HG03558 (cell line): ENCODE measurements at regions not wholly inside any gene's neighbourhood (a gene's known extent, or its start where the extent isn't known, plus 50 kb on each side); places are given as distances from the start of the nearest gene placed in this dataset.

Source experiments
- ATAC-seq: cut with Tn5 transposase; IDR thresholded peaks from one replicate; pipeline ENCODE4 v1.9.1; 2021; ENCODE audit warnings: moderate number of reproducible peaks; ENCODE audit not compliant: unreplicated experiment; ENCODE audit errors: extremely low read depth

DNA sequence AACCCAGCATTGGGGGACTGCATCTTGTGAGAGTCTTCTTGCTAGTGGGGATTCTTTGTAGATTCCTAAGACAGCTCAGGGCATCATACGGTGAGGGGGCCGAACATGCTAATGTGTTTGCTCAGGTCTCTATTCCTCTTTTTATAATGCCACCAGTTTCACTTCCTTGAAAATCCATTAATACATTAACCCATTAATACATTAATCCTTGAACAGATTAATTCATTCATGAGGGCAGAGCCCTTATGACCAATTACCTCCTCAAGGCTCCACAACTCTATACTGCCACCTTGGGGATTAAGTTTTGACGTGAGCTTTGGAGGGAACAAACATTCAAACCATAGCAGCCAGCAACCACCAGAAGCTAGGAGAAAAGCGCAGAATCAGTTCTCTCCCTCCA lies 67.2 kb upstream of the POT1 start:
- no peak for ATAC-seq

DNA sequence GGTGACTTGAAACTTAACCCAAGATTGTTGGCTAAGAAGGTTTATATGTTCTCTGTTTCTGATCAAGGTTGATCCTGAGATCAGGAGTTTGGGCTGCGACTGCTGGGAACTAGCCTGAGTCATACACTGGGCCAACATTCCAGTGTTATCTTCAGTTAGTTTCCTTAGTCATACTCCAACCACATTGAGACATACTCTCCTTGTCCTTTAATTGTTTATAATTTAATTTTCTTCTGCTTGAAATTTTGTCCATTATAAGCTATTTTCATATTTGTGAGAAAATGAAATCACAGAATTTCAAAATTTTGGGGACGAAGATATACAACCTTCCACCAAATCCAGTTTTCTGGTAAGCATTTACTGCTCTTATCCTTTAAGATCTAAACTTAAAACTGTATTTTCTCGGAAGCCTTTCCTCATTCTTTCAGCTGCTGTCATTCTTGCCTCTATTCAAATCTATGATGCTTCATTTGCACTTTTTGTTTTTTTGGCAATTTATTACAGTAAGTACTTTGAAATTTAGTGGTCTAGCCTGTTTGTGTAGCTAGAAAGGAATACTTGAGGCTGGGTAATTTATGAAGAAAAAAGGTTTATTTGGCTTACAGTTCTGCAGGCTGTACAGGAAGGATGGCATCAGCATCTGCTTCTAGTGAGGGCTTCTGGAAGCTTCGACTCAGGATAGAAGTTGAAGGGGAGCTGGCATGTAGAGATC lies 63.4 kb upstream of the POT1 start:
- no peak for ATAC-seq

DNA sequence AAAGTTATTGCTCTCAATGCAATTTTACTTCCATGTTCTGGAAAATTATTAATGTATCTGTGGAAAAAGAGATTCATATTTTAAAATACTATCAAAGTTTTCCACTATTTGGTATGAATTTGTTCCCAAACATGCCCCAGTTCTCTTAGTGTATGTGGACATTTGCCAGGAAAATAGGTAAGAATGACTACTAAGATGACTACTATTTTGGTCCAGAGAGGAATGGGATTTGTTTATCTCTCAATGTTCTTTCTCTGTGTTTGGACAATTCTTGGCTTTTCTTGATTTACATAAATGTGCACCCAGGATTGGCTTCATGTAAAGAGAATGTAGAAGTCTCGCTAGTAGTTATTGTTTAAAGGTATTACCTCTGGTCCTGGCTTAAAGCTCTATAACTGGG lies 60.3 kb upstream of the POT1 start:
- no peak for ATAC-seq
